GM12865 (cell line): ENCODE measurements at regions not wholly inside any gene's neighbourhood (a gene's known extent, or its start where the extent isn't known, plus 50 kb on each side); places are given as distances from the start of the nearest gene placed in this dataset.
"Not testable (repeated sequence)": the region's sequence is repeated elsewhere in the genome, so short reads cannot be mapped to it uniquely, and the experiment has no call there.

Experiments
- DNase-seq: peaks from one replicate; pipeline ENCODE4 v3.0.0; 2010; ENCODE audit warnings: low read depth
- H3K4me3 ChIP-seq: 2 replicates; pipeline ENCODE4 v1.5.1; 2011; ENCODE audit warnings: mild to moderate bottlenecking, low read depth, low read length, control low read depth
- CTCF ChIP-seq: IDR thresholded peaks from 2 replicates; pipeline ENCODE4 v1.5.1; 2011; ENCODE audit warnings: low read length, control low read depth, low read depth, inconsistent platforms; ENCODE audit not compliant: insufficient read depth; ENCODE audit errors: missing control alignments

GRCh38 chr19:20318616-20319015 lies 151.6 kb downstream of the ZNF486 start:
- DNase-seq: no peak
- TF ChIP-seq CTCF: no peak
- H3K4me3 ChIP-seq: no peak overlapping the region

GRCh38 chr19:20315543-20315942 lies 148.5 kb downstream of the ZNF486 start:
- no peak overlapping the region for H3K4me3 ChIP-seq
- no peak for DNase-seq
- no peak for TF ChIP-seq CTCF

- no peak overlapping the region for H3K4me3 ChIP-seq
- DNase-seq: no peak
- TF ChIP-seq CTCF: no peak
Measured at GRCh38 chr19:20313894-20314293, 146.9 kb downstream of the ZNF486 start.

GRCh38 chr19:20307127-20307526 lies 140.1 kb downstream of the ZNF486 start:
- no peak for TF ChIP-seq CTCF
- no peak overlapping the region for H3K4me3 ChIP-seq
- no peak for DNase-seq

- not testable (repeated sequence) for DNase-seq, H3K4me3 ChIP-seq
Measured at GRCh38 chr19:20296314-20296713, 129.3 kb downstream of the ZNF486 start.

GRCh38 chr19:20294181-20294580 lies 127.2 kb downstream of the ZNF486 start:
- no peak overlapping the region for H3K4me3 ChIP-seq
- no peak for DNase-seq
- no peak for TF ChIP-seq CTCF

GRCh38 chr19:20292520-20292919 lies 125.5 kb downstream of the ZNF486 start:
- DNase-seq, H3K4me3 ChIP-seq: not testable (repeated sequence)

GRCh38 chr19:20289186-20289585 lies 122.2 kb downstream of the ZNF486 start:
- DNase-seq: no peak
- H3K4me3 ChIP-seq: no peak overlapping the region
- TF ChIP-seq CTCF: no peak
